Activated CD8-positive, alpha-beta memory T cell treated with anti-CD3 and anti-CD28 coated beads, Interleukin-2, amount 50 U/mL, for 4 hours (primary cell): ENCODE measurements at regions not wholly inside any gene's neighbourhood (a gene's known extent, or its start where the extent isn't known, plus 50 kb on each side); places are given as distances from the start of the nearest gene placed in this dataset.

Experiments
- DNase-seq: peaks from one replicate; pipeline ENCODE4 v3.0.0-alpha.2; 2020

DNA sequence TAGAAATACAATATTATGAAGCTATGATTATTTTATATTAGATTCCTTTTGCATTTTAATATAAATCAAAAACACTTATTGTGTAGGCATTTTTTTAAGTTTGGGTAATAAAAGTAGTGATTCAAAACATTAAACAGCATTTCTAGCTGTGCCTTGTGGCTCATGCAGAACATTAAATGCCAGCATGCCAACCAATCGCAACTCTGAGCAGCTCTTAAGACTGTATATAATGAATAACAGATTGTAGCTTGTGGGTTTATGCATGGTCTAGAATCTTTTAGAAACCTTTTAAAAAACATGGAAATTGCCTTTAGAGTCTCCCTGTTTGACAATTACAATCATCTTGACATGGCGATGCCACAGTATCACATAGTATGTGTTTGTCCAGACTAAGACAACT, 903.8 kb downstream of the EFNA5 start:
- no peak for DNase-seq

- no peak for DNase-seq
Measured at GRCh38 chr5:106759581-106759980, 911.2 kb downstream of the EFNA5 start.

GRCh38 chr5:106759152-106759551, 911.6 kb downstream of the EFNA5 start:
- DNase-seq: no peak

DNA sequence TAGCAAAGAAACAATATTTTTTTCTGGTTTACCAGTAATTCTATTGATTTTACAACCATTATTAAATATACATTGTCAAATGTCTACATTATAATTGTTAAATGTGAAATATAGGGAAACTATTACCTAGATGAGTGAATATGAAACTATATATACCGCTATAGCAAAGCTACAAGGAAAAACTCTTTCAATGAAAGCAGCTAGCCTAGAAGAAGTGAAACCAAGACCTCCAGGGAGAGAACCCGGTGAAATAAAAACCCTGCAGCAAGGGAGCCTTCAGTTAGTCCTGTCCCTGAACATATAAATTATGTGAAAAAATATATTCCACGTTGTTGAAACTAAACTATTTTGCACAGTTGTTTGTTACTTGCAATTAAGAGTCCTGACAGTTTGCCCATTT, 913.1 kb downstream of the EFNA5 start:
- no peak for DNase-seq

- no peak for DNase-seq
Measured at GRCh38 chr5:106755789-106756188, 914.9 kb downstream of the EFNA5 start.

- no peak for DNase-seq
Measured at GRCh38 chr5:106755066-106755465, 915.7 kb downstream of the EFNA5 start.

DNA sequence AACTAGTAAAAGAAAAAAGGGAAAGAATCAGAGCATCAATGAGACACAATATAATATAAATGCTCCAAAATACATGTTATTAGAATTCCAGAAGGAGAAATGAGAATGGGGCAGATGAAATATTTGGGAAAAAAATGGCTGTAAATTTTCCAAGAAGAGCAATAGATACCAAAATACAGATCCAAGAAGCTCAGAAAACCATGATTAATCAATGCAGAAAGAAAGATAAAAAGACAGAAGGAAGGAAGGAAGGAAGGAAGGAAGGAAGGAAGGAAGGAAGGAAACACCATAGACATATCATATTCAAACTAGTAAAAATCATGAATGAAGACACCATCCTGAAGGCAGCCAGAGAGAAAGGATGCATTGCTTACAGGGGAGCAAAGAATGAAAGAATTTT, 920.9 kb downstream of the EFNA5 start:
- no peak for DNase-seq

DNA sequence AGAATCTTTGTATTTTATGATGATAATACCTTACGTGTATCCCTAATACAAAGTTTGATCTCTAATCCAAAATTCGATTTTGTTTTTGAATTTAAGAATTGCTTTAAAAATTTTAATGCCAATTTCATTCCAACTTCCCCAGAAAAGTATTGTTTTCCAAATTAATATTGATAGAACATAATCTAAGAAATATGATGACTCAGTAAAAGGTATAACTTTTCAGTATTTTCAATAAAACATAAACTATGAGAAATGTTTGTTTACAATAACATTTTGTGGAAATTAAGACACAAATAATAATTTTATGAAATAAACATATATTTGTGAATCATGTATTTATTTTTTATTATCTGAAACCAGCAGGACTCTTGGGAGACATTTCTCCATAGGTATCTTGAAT, 931.6 kb downstream of the EFNA5 start:
- DNase-seq: no peak

DNA sequence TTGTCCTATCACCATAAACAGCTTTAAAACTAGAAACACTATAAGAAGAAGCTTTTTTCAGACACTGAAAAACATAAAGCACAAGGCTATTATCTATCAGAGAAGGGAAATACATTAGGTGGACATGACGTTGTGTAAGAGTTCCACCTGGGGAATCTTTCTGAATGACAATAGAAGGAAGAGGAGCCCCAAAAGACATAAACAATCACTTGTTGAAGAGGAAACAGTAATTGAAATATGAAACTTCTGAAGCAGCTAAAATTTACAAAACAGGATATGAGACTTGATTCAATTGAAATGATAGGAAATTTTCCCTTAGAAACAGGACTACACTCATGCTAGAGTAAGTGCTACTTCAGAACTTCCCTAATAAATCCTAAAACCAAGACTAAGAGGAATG, 933.6 kb downstream of the EFNA5 start:
- DNase-seq: no peak

DNA sequence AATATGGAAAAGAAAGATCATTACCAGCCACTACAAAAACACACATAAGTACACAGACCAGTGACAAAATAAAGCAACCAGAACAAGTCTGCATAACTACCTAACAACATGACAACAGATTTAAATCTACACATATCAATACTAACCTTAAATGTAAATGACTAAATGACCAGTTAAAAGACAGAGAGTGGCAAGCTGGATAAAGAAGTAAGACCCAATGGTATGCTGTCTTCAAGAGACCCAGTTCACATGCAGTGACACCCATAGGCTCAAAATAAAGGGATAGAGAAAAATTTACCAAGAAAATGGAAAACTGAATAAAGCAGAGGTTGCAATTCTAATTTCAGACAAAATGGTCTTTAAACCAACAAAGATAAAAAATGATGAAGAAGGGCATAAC, 938.1 kb downstream of the EFNA5 start:
- DNase-seq: no peak

GRCh38 chr5:106730912-106731311, 939.8 kb downstream of the EFNA5 start:
- no peak for DNase-seq

DNA sequence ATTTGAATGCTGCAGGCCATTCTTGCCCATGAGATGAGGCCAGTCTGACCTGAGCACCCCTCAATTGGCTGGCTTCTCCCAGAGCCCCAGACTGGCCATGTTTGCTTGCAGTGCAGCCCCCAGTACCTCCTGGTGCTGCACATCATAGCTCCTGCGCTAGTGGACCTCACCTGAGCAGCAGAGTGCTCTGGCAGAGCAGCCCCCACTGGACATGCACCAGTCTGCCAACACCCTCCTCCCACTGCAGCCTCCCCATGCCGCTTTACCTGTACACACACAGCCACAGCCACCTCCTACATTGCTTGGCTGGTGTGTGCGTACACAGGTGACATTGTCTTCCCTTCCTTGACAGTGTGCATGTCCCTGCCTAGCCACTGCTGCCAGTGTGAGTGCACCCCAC, 940.2 kb downstream of the EFNA5 start:
- DNase-seq: no peak

DNA sequence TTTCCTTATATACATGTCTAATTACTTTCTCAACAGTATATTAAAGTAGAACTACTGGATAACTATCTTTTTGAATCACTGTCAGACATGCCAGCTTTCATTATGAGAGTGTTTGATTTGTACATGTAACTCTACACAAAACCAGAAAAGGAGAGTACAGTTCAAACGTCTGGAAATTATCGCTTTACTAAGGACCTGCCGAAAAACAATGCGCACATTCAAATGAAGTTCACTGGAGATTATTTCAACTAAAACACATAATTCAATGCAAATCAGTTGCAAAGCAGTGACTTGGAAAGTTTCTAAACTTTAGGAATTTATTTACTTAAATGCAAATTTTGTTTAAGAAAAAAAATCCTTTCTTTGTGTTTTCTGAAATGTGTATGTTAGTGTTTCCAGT, 942.5 kb downstream of the EFNA5 start:
- no peak for DNase-seq

- no peak for DNase-seq
Measured at GRCh38 chr5:106727071-106727470, 943.7 kb downstream of the EFNA5 start.

DNA sequence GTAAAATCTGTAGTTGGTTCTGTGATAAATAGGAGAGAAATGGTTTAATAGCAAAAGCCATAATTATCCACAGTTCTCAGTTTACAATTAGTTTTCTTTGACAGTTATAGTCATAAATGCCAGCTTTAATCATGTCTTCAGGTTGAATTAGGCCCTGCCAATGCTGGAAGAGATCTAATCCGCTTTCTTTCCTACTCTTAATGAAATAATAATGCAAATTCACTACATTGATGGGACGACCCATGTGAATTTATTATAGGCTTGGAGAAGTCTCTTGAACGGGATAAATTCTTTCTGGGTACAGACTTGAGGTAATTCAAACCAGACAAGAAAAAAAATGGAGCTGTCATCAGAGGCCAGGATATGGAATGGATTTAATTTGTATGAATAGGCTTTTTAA, 950.4 kb downstream of the EFNA5 start:
- no peak for DNase-seq

DNA sequence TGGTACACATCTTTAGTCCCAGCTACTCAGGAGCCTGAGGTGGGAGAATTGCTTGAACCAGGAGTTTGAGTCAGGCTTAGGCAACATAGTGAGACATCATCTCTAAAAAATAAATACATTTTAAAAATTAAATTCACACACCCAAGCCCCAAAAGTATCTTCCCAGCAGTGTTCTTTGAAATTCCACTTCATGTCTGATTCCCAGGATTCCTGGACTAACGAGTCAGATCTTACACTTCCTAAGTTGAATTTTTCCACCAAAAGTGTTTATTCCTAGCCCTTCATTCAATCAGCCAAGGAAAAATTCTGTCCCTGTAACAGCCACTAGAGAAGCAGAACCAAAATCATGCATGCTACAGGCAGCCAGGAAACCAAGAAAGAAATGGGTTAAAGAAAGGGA, 970.9 kb downstream of the EFNA5 start:
- no peak for DNase-seq

GRCh38 chr5:106699198-106699597, 971.5 kb downstream of the EFNA5 start:
- no peak for DNase-seq

DNA sequence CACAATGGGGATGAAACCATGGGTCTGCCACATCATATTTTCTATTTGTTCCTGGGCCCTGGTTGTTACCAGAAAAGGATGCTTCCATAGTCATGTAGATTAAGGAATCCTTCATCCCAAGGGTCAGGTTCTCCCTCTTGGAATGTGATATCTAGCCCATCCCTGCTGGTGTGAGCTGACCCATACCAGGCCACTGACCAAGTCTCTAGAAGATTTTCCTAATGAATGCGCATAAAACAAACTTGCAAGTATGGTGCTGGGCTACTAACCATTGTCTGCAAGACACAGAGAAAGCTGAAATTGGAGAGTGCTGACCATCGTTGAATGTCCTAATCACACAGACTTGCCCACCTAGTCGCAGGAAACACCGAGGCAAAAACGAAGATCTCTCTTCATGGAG, 972.6 kb downstream of the EFNA5 start:
- DNase-seq: no peak

GRCh38 chr5:106691701-106692100, 979.0 kb downstream of the EFNA5 start:
- DNase-seq: no peak

- no peak for DNase-seq
Measured at GRCh38 chr5:106690585-106690984, 980.2 kb downstream of the EFNA5 start.

DNA sequence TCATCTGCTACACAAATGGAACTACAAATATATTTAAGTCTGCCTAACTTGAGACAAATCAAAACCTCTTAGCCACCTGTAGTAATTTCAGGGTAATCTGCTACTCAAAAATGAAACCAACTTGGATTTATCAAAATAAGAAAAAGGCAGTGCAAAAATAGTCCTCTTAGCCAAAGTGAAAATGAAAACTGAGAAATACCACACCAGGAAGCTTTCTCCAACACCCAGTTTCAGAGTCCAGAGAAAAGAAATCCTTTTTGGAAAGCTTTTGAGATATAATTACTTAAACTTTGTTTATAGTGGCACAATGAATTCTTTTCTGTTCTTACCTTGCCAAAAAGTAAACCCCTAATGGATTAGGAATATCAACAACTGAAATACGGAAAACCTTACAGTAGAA, 990.4 kb downstream of the EFNA5 start:
- no peak for DNase-seq

- DNase-seq: no peak
Measured at GRCh38 chr5:106677057-106677456, 993.7 kb downstream of the EFNA5 start.

DNA sequence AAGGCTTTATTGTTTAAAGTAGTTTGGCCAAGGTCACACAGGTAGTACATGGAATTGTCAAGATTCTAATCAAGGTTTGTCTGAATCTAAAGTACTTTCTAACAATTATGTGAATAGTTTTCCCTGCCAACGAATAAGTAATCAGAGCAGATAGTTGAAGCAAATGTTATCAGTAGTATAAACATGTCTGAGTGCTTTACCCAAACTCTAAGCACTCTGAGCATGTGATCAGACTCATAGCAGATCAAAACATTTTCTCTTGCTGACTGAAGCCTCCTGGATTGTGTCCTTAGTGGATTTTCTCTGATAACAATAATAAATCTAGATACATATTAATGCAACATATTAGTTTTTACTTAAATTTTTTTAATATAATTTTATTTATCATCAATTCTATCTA, 995.0 kb downstream of the EFNA5 start:
- DNase-seq: no peak

GRCh38 chr5:106673941-106674340, 996.8 kb downstream of the EFNA5 start:
- no peak for DNase-seq

DNA sequence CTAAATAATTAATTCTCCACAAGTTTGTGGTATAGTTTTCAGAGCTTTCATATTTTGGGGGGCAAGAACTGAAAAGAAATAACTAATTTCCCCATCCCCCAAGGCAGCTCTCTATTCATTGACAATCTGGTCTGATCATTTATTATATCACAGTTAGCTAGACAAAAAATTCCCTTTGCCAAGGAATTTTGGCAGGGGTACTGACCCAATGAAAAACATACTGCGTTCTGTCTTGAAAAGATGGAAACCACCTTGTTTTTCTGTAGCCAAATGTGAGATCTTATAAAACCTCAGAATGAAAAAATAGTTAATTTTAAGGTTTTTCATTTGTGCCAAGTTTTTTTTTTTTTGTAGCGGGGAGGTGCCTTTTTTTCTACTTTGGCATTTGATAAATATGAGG, 1008.9 kb downstream of the EFNA5 start:
- DNase-seq: no peak

DNA sequence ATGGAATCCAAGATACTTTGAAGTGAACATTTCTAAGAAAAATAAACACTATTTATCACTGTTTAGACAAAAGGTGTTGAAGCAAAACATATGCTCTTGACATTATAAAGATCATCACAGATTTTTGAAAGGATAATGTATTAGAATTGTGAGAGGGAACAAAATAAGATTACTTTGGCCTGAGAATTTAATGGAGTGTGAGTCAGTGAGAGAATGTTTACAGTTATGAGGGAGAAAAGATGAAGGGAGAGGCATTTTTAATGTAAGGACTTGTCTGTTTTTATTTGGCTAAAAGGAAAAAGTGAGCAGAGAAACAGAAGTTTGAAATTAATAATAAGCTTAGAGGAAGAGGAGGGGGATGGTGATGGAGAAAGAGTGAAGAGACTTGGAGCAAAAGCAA, 1010.1 kb downstream of the EFNA5 start:
- DNase-seq: no peak
